ENCODE measurements at regions not wholly inside any gene's neighbourhood (a gene's known extent, or its start where the extent isn't known, plus 50 kb on each side); places are given as distances from the start of the nearest gene placed in this dataset.
A peak's percentile ranks its signal among the peaks of the same experiment; 100 is the strongest.

DNA sequence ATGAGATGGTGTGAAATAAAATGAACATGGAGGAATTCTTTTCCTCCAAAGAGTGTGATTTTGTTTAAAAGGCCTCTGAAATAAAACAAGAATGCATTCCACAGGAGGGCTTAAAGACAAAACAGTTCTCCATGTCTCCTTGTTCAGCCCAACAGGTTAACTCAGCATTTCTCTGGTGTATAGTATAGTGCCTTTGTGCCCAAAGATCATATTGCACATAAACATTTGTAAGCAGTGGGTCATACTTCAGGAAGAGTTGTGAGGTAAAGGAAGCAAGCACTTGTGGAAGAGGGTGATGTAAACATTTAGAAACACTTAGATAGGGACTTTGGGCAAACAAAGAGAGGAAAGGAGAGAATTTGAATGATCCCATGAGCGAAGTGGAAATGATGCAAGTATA, 433.9 kb downstream of the SIPA1L2 start:
- no peak for DNase-seq (ENCODE audit: low spot score)

DNA sequence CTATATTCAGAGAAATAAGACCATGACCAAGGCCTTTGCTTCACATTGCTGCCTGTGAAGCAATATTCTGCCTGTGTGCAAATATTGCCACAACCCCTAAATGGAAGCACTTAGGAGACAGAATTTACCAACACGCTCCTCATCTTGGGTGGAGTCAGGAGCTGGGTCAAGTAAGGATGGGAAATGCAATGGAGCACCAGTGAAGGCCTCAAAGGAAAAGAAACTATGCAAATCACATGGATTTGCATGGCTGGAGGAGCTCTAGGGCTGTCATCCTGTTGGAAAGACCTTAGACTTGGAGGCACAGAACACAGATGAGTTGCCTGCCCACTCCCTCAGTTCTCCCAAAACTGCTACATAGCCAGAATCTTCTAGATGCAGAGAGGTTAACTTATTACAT, 435.5 kb downstream of the SIPA1L2 start:
- DNase-seq (ENCODE audit: low spot score), result no peak

- DNase-seq (ENCODE audit: low spot score), result no peak
These were observed 436.5 kb downstream of the SIPA1L2 start for GRCh38 chr1:232193451-232193783.

- DNase-seq (ENCODE audit: low spot score), result no peak
These were observed 437.0 kb downstream of the SIPA1L2 start for GRCh38 chr1:232192781-232193450.

DNA sequence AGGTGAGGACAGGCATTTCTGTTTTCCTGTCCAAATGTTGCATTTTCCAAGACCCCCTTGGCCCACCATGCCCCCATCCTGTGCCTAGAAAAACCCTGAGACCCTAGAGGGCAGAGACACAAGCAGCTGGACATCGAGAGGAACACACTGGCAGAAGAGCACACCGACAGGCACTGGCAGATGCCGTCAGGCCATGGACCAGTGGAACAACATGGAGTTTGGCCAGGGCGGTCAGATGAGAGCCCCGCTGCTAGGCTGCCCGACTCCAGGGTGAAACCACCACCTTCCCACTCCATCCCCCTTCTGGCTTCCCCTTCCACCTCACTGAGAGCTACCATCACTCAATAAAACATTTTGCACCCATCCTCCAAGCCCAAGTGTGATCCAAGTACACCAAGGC, 438.4 kb downstream of the SIPA1L2 start:
- no peak for DNase-seq (ENCODE audit: low spot score)

DNA sequence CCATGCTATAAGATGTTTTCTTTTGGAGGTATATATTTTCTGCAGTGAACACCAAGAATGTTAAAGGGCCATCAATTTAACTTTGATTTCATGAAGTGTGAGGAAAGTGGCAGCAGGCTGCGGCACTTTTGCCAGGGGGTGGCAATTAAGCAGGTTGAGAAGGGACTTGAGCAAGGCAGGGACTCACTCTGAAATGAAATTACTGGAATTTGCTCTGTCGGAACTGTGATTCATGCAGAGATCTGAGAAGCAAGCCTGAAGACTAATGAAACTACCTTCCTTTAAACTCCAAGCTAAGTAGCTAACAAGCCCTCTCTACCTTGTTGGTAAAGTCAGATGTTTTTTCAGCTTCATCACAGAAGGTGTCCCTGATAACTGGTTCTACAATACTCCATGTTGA, 441.6 kb downstream of the SIPA1L2 start:
- DNase-seq (ENCODE audit: low spot score), result no peak

- DNase-seq (ENCODE audit: low spot score), result peak; percentile 12
These were observed 443.0 kb downstream of the SIPA1L2 start for GRCh38 chr1:232186931-232187330.

DNA sequence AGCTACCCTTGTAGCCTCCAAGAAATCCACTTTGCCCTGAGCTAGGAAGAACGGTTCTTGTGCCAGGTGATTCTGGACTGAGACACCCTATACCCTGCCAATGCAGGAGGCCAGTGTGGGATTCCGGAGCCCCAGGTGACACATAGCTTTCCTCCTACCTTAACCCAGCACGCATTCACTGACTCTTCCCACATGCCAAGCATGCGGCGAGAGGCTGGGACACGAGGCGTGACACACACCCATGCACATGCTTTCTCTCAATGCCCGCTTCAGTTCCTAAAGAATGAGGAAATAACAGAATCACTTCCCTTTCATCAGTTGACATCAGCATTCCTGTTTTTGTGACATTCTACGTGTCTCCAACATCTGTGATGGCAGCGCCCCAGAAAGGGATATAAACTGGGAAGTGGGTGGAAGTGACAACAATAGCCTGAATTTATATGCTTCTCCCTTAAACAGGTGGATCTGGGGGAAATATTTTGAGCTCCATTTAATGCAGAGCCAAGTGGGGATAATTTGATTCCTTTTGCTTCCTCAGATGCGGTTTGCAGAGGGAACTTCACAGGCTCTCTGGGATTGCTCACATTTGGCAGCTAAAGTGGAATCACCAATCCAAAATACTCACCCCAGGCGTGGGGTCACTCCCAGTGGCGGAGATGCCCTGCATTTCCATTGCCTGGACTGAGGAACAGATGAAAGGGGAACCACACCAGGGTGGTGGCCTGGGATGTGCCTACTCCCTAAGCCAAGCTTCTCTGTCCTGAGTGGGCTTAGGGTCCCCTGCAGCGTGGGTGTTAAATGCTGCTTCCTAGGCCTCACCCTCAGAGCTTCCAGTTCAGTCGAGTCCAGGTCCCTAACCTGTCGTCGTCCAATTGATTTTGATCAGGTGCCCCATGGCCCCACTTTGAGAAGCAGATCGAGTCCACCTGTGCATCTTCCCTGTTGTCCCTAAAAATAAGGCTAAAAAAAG, 445.1 kb downstream of the SIPA1L2 start:
- DNase-seq (ENCODE audit: low spot score), result no peak

GRCh38 chr1:232183802-232184201, 446.1 kb downstream of the SIPA1L2 start:
- no peak for DNase-seq (ENCODE audit: low spot score)

DNA sequence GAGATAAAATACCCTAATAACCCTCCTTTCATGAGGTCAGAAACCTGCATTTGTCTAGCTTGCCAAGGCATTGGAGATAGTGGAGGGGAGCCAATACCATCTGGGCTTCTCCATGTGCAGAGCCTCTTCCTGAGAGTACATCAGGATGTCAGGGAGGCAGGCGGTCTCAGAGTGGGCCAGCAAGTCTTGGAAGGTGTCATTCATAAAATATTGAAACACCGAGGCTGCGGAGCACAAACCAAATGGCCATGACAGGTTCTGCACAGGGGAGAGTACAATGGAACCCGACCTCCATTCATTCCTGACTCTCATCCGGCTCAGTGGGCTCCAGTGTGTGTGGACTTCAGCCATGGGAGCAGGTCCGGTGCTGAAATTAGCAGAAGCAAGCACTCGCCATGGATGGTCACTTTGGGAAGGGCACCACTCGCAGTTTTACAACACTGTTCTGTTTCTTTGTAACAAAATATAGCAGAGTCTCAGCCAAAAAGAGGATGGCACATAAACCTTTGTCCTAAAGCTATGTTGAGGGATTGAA, 446.6 kb downstream of the SIPA1L2 start:
- DNase-seq (ENCODE audit: low spot score), result no peak

DNA sequence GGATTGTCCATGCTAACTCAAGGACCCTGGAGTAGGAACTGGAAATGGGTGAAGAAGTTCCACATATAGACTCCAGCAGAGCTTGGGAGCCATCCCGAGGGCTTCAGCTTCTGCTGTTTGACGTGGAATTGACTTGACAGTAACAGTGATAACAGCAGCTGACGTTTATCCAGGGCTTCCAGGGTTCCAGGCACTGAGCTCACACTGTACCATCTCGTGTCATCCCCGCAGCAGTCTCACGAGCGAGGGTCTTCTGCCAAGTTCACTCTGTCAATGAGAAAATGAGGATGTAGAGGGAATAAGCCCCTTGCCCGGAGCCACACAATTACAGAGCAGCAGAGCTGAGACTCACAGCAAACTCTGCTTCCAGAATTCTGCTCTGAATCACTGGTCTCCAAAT, 447.7 kb downstream of the SIPA1L2 start:
- DNase-seq (ENCODE audit: low spot score), result no peak

DNA sequence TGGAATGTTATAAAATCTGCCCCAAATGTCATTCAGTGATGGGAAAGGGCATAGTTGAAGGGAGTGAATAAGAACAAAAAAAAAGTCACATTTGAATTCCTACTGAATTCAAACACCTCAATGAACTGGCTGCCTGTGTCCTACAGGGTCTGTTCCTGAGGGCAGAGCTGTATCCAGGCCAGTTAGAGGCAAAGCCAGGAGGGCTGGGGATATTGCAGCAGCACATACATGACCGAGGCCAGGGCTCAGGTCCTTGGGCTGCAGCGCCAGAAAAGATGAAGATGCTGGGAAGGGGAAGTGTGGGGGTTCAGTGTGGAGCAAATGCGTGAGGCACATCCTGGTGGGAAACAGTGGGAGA, 449.2 kb downstream of the SIPA1L2 start:
- DNase-seq (ENCODE audit: low spot score), result no peak

GRCh38 chr1:232179896-232180778, 449.8 kb downstream of the SIPA1L2 start:
- no peak for DNase-seq (ENCODE audit: low spot score)

DNA sequence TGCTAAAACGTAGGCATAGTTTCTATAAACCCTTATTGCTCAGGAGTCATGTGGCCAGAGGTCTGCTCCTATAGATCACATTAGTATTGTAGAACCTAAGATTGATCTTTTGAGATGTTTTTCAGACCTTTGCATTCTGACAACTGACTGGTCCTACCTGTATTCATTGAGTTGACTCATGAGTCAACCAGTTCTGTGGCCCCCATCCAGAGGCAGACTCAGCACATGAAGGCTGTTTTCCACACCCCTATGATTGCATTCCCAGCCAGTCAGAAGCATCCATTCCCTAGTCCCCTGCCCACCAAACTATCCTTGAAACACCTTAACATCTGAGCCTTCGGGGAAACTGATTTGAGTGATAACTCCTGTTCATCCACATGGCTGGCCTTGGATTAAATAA, 451.7 kb downstream of the SIPA1L2 start:
- no peak for DNase-seq (ENCODE audit: low spot score)

DNA sequence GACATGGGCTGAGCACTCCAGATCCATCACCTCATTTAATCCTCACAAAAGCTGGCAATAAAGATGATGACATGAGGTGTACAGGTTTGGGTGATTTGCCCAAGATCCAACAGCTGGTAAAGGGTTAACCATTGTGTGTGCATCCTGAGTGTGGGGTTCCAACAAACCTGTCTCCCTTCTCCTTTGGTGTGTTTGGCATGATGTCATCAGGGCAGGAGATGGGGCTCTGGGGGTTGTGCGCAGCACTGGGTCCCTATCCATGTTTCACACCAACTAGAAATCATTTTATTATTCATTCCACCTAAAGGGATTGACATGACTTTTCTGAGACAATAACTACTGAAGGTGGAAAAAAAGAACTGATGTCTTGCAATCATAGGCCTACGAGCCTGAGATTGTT, 452.5 kb downstream of the SIPA1L2 start:
- no peak for DNase-seq (ENCODE audit: low spot score)

DNA sequence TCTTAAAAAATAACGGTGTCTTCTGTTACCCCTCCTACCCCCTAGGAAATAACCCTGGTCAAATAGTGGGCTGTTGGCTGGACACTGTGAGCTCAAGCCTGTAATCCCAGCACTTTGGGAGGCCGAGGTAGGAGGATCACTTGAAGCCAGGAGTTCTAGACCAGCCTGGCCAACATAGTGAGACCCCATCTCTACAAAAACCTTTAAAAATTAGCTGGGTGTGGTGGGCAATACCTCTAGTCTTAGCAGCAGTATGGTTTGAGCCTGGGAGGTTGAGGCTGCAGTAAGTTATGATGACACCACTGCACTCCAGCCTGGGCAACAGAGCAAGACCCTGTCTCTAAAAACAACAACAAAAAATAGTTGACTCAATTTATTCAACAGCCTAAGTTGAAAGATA, 453.7 kb downstream of the SIPA1L2 start:
- DNase-seq (ENCODE audit: low spot score), result no peak

DNA sequence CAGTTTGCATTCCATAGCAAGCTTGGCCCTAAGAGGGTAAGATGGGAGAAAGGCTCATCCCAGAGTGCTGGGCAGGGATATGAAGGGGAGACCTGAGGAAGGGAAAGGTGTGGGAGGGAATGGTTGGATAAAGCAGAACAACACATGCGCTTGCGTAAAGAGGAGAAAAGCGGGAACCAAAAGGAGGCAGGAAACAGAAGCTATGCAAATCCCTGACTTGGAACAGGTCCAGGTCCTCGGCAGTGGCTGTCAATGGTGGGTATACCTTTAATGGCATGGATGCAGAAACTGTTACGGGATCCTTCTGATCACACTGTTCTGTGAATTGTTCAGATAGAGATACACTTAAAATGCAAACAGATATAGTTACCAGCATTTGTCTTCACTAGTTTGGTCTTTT, 455.6 kb downstream of the SIPA1L2 start:
- no peak for DNase-seq (ENCODE audit: low spot score)

DNA sequence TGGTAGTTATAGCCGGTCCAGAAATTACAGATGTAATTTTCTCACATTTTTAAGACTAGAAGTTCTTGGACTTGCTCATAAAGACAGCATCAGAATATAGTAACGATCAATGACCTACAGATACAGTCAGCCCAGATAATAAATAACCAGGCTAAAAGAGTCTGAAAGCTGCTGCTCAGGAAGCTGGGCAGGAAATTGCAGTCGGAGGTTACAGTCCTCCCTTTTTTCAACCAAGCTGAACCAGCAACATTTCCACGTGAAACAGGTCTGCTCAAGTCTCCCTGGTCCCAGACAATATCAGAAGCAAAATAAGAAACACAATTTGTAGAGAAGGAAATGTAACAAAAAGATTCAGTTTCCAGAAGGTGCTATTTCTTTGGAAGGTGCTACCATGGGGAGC, 457.4 kb downstream of the SIPA1L2 start:
- DNase-seq (ENCODE audit: low spot score), result no peak

GRCh38 chr1:232170909-232171308, 459.0 kb downstream of the SIPA1L2 start:
- no peak for DNase-seq (ENCODE audit: low spot score)

DNA sequence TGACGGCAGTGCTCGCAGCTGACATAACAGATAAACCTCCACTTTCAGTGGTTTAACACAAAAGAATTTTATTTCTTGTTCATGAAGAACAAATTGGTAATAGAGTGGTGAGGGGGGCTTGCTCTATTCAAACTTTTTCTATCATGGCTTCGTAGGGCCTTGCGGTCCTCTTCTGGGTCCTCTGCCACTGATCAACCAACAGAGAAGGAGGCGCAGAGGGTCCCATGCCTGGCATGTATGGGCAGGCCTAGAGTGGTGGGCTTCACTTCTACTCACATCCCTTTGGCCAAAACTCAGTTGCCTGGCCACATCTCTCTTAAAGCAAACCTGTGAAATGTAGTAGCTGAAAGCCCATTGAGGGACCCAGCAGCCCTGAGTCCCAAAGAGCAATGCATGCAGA, 460.5 kb downstream of the SIPA1L2 start:
- DNase-seq (ENCODE audit: low spot score), result no peak

DNA sequence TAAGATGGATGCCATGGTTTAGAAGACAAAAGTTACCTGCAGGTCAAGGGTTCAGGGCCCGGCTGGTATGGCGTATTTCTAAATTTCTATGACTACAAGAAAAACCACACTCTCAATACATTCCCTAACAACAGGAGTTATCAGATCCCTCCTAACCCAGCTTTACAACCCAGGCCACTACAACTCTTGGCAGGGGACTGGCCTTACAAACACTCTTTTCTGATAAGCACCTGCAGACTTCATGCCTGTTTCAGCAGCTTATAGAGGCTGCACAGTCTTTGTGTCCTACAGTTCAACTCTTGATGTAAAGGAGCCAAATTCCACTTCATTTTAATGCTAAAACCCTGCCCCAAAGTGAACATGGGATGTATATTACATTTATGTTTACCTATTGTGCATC, 461.4 kb downstream of the SIPA1L2 start:
- DNase-seq (ENCODE audit: low spot score), result no peak

DNA sequence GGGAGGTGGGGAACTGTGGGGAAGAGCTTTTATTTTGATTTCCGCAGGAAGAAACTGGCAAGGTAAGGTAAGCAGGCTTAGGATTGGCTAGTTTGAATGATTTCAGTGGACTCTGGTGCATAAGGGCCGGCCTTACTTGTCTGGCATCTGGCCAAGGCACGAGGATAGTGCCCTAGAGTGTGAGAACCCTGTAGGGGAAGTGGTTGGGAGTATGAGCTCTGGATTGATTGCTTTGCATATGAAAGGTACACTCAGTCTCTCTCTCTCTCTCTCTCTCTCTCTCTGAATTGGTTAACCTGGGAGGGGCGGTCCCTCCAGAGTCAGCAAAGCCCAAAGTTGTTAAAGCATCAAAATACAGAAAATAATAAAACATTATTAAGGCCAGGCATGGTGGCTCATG, 463.0 kb downstream of the SIPA1L2 start:
- DNase-seq (ENCODE audit: low spot score), result no peak

All from AG08395 (cell line).